Retina (tissue), 1 donor: ENCODE measurements at regions not wholly inside any gene's neighbourhood (a gene's known extent, or its start where the extent isn't known, plus 50 kb on each side); places are given as distances from the start of the nearest gene placed in this dataset.
A peak's percentile ranks its signal among the peaks of the same experiment; 100 is the strongest.

Experiments
- DNase-seq: peaks from one replicate; pipeline ENCODE4 v3.0.0-alpha.2; 2016

DNA sequence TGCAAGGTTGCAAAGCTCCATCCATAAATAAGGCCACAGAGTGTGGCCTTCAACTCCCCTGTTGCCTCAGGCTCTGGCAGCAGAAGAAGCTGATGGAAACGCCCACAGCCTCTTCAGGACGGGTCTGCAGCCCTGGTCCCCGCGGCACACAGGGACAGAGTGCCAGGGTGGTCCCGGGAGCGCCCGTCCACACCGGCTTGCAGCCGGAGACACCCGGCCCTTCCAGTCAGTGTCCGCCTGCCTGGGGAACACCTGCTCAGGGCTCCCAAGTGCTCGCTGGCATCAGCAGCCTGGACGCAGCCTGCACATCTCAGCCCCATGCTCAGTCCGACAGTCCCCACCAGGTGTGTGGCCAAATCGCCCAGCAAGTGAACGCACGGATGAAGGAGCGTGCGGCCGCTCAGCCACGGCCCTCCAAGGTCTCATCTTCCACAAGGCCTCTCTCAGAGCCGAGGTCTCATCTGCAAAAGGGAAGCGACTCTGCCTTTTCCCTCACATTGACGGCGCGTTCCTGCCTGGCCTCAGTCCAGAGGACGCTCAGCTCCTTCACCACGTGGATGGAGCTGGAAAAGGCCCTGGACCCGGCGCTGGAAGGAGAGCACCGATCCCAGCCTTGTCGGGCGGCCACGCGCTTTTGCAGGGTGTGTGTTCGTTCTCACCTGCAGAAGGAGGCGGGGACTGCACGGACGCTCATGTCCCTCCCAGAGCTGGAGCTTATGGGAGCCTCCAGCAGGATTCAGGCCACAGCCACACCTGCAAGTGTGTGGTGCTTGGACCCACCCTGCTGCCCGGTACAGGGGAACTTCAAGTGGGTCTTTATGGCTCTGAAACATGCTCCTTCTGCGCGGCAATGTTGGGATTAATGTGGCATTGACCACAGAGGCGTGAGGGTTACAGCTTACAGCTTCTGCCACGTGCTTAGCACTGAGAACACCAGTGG is 180.4 kb downstream of the DLL1 start:
- no peak for DNase-seq

- DNase-seq, result no peak
Measured at GRCh38 chr6:170108890-170109587, 181.8 kb downstream of the DLL1 start.

GRCh38 chr6:170108456-170108855 is 182.4 kb downstream of the DLL1 start:
- no peak for DNase-seq

DNA sequence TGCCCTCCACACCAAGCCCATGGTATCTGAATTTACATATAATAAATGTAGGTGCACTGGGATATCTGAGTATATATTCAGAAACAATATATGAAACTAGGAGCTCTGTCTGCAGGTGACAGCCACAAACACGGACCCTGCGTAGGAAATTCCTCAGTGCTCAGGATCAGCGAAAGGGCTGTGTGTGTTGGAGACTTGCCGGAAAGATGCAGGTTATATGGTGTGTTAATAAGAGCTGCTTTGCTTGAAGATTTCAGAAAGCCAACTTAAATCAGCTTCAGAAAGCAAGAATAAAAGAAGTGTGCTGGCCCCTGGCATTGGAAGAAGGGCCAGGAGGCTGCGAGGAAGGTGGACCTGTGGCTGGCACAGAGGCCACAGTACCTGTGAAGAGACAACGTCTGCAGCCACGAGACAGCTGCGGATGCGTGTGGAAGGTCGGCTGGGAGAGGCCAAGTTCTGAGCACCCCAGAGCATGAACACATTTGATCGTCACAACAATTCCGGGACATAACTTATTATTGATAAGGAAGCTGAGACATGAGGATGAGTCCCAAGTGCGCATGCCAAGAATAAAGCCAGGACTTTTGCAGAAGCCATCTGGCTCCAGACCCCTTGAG is 183.2 kb downstream of the DLL1 start:
- no peak for DNase-seq

GRCh38 chr6:170106906-170107525 is 183.9 kb downstream of the DLL1 start:
- no peak for DNase-seq

DNA sequence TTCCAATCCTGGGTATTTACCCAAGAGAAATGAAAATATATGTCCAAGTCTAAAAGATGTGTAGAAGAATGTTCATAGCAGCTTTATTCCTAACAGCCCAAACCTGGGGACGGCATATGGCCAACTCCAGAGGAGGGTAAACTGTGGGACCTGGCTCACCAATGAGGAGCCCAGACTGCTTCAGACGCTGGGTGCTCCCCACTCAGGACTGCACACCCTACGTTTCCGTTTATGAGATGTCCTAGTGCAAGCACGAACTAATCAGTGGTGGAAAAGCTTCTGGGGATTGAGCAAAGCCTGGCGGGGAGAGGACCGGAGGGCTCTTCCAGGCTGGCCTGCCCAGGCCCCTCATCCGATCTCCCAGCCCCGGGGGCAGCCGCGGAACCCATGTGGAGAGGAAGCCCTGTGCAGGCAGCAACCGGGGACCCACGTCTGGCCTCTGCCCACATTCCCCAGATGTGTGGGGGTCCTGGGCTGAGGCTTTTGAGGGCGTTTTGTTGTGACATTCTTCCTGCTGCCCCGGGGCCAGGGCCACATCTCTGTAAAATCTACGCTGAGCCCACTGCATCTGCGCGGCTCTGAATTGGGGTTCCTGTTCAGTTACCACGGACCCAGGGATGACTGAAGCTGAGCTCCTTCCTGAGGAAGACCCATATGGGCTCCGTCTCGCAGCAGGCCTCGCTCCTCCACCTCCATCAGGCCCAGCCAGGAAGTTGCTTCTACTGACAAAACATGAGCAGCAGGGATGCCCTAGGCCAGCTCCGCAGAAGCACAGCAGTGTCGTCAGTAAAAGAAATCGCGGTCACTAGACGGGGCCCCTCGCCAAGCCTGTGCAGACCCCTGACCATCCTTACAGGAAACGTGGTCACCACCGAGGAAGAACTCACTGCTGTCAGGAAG is 188.0 kb downstream of the DLL1 start:
- DNase-seq, result no peak

GRCh38 chr6:170102038-170102437 is 188.8 kb downstream of the DLL1 start:
- DNase-seq, result no peak

DNA sequence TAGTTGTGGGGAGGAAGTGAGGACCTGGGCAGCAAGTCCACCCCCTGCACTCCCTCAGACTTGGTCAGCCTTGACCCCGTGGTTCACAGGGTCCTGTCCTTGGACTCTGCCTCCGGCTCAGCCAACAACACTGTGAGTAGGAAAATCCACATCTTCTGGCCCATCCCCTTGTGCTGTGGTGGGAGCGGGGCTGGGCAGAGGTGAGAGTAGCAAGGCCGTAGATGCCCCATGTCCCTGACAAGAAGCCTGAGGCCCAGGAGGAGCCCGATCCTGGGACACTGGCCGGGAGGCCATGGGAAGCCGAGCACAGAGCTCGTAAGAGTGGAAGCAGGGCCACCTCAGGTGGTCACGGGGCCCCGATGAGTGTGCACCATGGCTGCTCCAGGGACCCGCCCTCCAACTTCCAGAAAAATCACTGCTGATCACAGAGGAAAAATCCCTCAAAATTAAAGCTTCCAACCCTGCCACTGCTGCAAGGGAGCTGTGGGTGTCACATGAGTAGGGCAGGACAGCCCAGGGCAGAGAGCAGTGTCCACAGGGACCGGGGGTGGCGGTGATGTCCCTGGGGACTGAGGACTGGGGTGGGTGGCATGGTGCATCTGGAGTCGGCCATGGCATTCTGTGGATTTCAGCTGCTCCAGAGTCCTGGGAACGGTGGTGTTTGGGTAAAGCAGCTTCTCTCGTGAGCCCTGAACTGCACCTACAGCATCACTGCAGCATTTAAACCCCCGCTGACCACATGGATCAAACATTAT is 189.4 kb downstream of the DLL1 start:
- no peak for DNase-seq

DNA sequence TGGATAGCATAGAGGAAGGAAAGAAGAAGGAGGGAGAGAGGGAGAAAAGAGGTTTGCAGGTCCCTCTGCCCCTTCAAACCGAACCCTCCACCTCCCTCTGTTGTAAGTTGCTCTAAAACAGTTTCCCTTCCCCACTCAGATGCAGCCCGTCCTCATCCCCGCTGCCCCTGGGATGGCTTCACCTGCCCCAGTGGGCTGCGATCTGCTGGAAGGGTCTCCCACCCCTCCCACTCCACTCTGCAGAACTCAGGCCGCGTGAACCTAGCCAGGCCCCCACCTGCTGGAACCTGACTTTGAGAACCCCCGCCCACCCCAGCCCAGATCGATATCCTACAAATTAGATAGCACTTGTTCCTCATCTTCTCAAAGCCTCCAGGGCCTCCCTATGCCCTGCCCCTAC is 190.8 kb downstream of the DLL1 start:
- no peak for DNase-seq

- DNase-seq, result no peak
Measured at GRCh38 chr6:170099387-170099786, 191.5 kb downstream of the DLL1 start.

DNA sequence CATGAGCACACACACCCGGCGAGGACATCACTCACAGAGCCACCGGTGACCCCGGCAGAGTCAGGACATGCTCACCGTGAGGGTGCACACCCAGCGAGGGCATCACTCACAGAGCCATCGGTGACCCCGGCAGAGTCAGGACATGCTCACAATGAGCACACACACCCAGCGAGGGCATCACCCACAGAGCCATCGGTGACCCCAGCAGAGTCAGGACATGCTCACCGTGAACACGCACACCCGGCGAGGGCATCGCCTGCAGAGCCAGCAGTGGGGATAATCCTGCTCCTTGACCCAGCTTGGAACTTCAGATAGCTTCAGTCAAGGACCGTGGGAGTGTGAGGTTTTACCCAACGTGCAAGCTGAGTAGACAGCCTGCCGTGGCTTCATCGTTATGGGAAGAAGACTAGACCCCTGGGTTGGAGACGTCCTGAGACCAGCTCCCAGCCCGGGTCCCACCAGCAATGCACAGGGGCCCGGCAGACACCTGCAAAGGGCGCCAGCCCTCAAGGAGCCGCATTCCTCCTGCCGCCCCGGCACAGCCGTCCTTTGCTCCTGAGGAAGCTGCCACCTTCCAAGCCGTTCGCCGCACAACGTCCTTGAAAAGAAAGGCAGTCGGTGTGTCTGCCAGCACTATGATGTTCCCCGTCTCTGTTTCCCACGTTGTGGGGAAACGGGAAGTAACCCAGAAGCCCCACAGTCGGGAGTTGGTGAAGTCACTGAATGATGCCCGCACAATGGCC is 192.3 kb downstream of the DLL1 start:
- peak; percentile 8 for DNase-seq

DNA sequence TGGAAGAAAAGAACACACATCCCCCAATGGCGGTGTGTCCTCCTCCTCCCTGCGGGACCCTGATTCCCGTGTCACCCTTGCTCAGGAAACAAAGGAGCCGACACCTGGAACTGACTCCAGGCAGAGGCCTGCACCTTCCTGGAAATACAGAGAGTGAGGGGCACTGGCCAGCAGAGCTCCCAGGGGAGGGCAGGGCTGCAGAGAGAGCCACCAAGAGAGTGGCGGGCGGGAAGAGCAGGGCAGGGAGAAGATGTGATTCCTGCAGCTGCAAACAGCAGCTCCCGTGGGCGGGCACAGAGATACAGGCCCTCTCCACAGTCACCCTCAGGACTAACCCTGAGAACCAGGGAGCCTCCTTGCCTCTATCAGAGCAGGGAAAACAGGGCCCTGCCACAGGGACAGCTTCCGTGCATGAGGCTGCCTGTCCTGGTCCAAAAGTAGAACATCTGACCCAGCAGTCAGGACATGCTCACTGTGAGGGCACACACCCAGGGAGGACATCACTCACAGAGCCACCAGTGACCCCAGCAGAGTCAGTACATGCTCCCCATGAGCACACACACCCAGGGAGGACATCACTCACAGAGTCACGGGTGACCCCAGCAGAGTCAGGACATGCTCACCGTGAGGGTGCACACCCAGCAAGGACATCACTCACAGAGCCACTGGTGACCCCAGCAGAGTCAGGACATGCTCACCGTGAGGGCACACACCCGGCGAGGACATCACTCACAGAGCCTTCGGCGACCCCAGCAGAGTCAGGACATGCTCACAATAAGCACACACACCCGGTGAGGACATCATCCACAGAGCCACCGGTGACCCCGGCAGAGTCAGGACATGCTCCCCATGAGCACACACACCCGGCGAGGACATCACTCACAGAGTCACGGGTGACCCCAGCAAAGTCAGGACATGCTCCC is 193.1 kb downstream of the DLL1 start:
- peak; percentile 16 for DNase-seq

- no peak for DNase-seq
Measured at GRCh38 chr6:170096803-170097504, 193.9 kb downstream of the DLL1 start.

DNA sequence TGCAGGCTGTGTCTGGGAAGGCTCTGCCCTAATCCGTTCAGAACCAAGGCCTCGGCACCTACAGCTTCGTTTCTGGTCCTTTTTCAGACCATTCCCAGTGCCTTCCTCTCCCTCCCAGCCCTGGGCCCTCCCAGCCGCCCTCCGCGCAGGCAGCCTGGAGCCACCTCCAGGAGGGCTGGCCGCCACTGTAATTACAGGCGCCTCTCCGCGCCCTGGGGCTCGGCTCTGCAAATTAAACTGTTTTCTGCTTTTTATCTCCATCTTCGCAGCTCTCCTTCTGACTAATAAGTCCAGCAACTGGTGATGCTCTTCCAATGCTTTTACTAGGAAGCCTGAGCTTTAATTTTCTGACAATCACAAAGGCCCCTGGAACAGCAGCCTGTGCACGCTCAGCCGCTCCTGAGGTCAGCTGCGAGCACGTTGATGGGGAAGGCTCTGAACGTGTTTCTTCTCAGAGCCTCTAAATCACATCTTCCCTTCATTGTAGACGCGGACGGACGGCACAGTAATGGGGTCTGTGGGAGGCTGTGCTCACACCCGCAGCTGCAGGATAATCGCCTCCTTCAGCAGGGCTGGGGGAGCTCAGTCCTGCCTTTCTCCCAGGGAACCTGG is 194.6 kb downstream of the DLL1 start:
- DNase-seq, result peak; percentile 84

DNA sequence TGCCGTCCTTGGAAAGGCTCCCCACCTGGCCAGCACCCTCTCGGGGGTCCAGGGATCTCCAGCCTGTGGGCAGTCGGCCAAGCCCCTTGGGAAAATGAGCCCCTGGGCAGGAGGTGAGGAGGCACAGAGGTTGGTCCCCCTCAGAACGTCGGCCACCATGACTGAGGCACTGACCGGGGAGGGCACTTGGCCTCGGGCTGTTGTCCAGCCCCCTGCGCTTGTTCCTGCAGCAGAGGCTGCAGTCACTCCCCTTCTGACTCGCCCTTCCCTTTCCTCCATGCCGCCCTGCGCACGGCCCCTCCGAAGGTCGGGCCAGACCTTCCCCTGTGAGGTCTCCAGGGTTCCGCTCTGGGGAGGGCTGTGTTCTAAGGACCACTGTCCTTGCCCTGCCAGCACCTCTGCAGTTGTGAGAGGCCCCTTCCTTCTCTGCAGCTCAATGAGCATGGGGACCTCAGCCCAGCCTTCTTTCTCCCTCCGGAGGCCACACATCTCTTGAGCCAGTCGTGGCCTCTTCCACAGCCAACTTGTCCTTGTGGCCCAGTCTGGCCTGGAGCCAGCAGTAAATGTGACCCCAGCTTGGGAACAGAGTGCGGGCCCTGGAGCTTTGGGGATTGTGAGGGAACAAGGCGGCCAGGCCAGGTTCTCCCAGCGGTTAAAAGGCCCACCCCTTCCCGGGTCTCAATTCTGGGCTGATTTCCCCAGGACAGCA is 195.5 kb downstream of the DLL1 start:
- DNase-seq, result no peak

GRCh38 chr6:170094686-170095272 is 196.1 kb downstream of the DLL1 start:
- no peak for DNase-seq
